H9 (cell line): ENCODE measurements at regions not wholly inside any gene's neighbourhood (a gene's known extent, or its start where the extent isn't known, plus 50 kb on each side); places are given as distances from the start of the nearest gene placed in this dataset.

Source experiments
- DNase-seq: peaks from one replicate; pipeline ENCODE4 v3.0.0-alpha.2; 2017
- H2AFZ ChIP-seq: one replicate; pipeline ENCODE4 v1.6.1; 2013; ENCODE audit warnings: mild to moderate bottlenecking, low read length, control low read depth, moderate library complexity
- H2AK5ac ChIP-seq: 2 replicates; pipeline ENCODE4 v1.6.1; 2013; ENCODE audit warnings: low read length, control low read depth, mixed read lengths; ENCODE audit not compliant: insufficient read length
- H2BK120ac ChIP-seq: one replicate; pipeline ENCODE4 v1.6.1; 2013; ENCODE audit warnings: low read depth, mild to moderate bottlenecking, low read length, control low read depth, inconsistent platforms; ENCODE audit not compliant: poor library complexity, severe bottlenecking
- H2BK12ac ChIP-seq: 2 replicates; pipeline ENCODE4 v1.6.1; 2013; ENCODE audit warnings: low read length, control low read depth, mixed read lengths, low read depth; ENCODE audit not compliant: insufficient read length
- H2BK15ac ChIP-seq: 2 replicates; pipeline ENCODE4 v1.6.1; 2013; ENCODE audit warnings: low read depth, low read length, control low read depth
- H2BK20ac ChIP-seq: one replicate; pipeline ENCODE4 v1.6.1; 2013; ENCODE audit warnings: low read depth, mild to moderate bottlenecking, low read length, control low read depth, inconsistent platforms; ENCODE audit not compliant: poor library complexity, severe bottlenecking
- H2BK5ac ChIP-seq: 2 replicates; pipeline ENCODE4 v1.6.1; 2013; ENCODE audit warnings: low read length, control low read depth, mixed read lengths; ENCODE audit not compliant: insufficient read length
- H3K14ac ChIP-seq: 2 replicates; pipeline ENCODE4 v1.6.1; 2013; ENCODE audit warnings: low read length, control low read depth; ENCODE audit not compliant: insufficient read depth
- H3K18ac ChIP-seq: 2 replicates; pipeline ENCODE4 v1.6.1; 2013; ENCODE audit warnings: low read depth, mild to moderate bottlenecking, mixed read lengths, low read length, control low read depth; ENCODE audit not compliant: insufficient read length
- H3K23ac ChIP-seq: 2 replicates; pipeline ENCODE4 v1.6.1; 2013; ENCODE audit warnings: low read length, control low read depth, mixed read lengths, low read depth; ENCODE audit not compliant: insufficient read length
- H3K23me2 ChIP-seq: 2 replicates; pipeline ENCODE4 v1.6.1; 2013; ENCODE audit warnings: low read depth, mild to moderate bottlenecking, mixed read lengths, low read length, control low read depth; ENCODE audit not compliant: insufficient read length, poor library complexity, severe bottlenecking
- H3K27ac ChIP-seq: 2 replicates; pipeline ENCODE4 v1.5.1; 2013; ENCODE audit warnings: low read length, control low read depth, mixed read lengths, low read depth; ENCODE audit not compliant: insufficient read length
- H3K27me3 ChIP-seq: 2 replicates; pipeline ENCODE4 v1.6.1; 2013; ENCODE audit warnings: low read length, control low read depth, inconsistent platforms; ENCODE audit not compliant: insufficient read depth
- H3K4ac ChIP-seq: 2 replicates; pipeline ENCODE4 v1.6.1; 2013; ENCODE audit warnings: low read depth, mild to moderate bottlenecking, control low read depth, inconsistent platforms, low read length, moderate library complexity
- H3K4me1 ChIP-seq: 2 replicates; pipeline ENCODE4 v1.6.1; 2013; ENCODE audit warnings: low read length, control low read depth, inconsistent platforms; ENCODE audit not compliant: insufficient read depth
- H3K4me2 ChIP-seq: 2 replicates; pipeline ENCODE4 v1.6.1; 2013; ENCODE audit warnings: low read length, control low read depth, mixed read lengths; ENCODE audit not compliant: insufficient read length, insufficient read depth
- H3K56ac ChIP-seq: 2 replicates; pipeline ENCODE4 v1.6.1; 2013; ENCODE audit warnings: low read depth, mild to moderate bottlenecking, mixed read lengths, low read length, control low read depth; ENCODE audit not compliant: insufficient read length
- H3K79me1 ChIP-seq: 2 replicates; pipeline ENCODE4 v1.6.1; 2013; ENCODE audit warnings: low read depth, mild to moderate bottlenecking, moderate library complexity, low read length, control low read depth, inconsistent platforms; ENCODE audit not compliant: insufficient read depth, poor library complexity, severe bottlenecking
- H3K79me2 ChIP-seq: 2 replicates; pipeline ENCODE4 v1.6.1; 2013; ENCODE audit warnings: low read length, control low read depth, inconsistent platforms; ENCODE audit not compliant: insufficient read depth
- H3K9ac ChIP-seq: 2 replicates; pipeline ENCODE4 v1.6.1; 2013; ENCODE audit warnings: low read length, control low read depth, mixed read lengths; ENCODE audit not compliant: insufficient read length; ENCODE audit errors: extremely low read depth
- H3K9me3 ChIP-seq: one replicate; pipeline ENCODE4 v1.6.1; 2013; ENCODE audit warnings: low read depth, low read length, inconsistent platforms; ENCODE audit not compliant: control insufficient read depth
- H3T11ph ChIP-seq: one replicate; pipeline ENCODE4 v1.6.1; 2013; ENCODE audit warnings: mild to moderate bottlenecking, low read length, control low read depth, inconsistent platforms
- H4K20me1 ChIP-seq: one replicate; pipeline ENCODE4 v1.6.1; 2013; ENCODE audit not compliant: control insufficient read depth, insufficient read length, insufficient read depth
- H4K5ac ChIP-seq: 2 replicates; pipeline ENCODE4 v1.6.1; 2013; ENCODE audit warnings: low read depth, mild to moderate bottlenecking, mixed read lengths, low read length, control low read depth; ENCODE audit not compliant: insufficient read length
- H4K8ac ChIP-seq: replicated peaks from 2 replicates; pipeline ENCODE4 v1.6.1; 2013; ENCODE audit warnings: low read length, control low read depth, mixed read lengths, low read depth; ENCODE audit not compliant: insufficient read length
- H4K91ac ChIP-seq: 2 replicates; pipeline ENCODE4 v1.6.1; 2013; ENCODE audit warnings: low read depth, mild to moderate bottlenecking, moderate library complexity, mixed read lengths, low read length, control low read depth; ENCODE audit not compliant: insufficient read length
- H3K27ac Mint-ChIP-seq, 3 experiments: 2 replicates in 2 of 3; 3 replicates in 1 of 3; pipeline ENCODE4 v1.8.0; 2020 to 2021; ENCODE audit warnings: mixed read lengths in 3 of 3, mild to moderate bottlenecking in 1 of 3, moderate library complexity in 1 of 3
- H3K27me3 Mint-ChIP-seq: 2 replicates; pipeline ENCODE4 v1.8.0; 2021; ENCODE audit warnings: low read depth, mild to moderate bottlenecking, moderate library complexity, mixed read lengths
- H3K36me3 Mint-ChIP-seq, 3 experiments: 2 replicates in 2 of 3; 3 replicates in 1 of 3; pipeline ENCODE4 v1.8.0; 2020 to 2021; ENCODE audit warnings: low read depth in 3 of 3, mixed read lengths in 3 of 3; ENCODE audit not compliant: insufficient read depth in 1 of 3
- H3K4me1 Mint-ChIP-seq, 2 experiments: 2 replicates each; pipeline ENCODE4 v1.8.0; 2020; ENCODE audit warnings: mixed read lengths in 2 of 2
- H3K4me3 Mint-ChIP-seq, 2 experiments: 2 replicates in 1 of 2; 3 replicates in 1 of 2; pipeline ENCODE4 v1.8.0; 2020 to 2021; ENCODE audit warnings: mild to moderate bottlenecking in 2 of 2, mixed read lengths in 2 of 2, moderate library complexity in 1 of 2
- H3K9me3 Mint-ChIP-seq, 2 experiments: 2 replicates in 1 of 2; 3 replicates in 1 of 2; pipeline ENCODE4 v1.8.0; 2020; ENCODE audit warnings: mild to moderate bottlenecking in 2 of 2, mixed read lengths in 2 of 2, moderate library complexity in 1 of 2
- CTCF ChIP-seq: fragments of 200-600 bp; sonication (generic); conservative IDR thresholded peaks from 3 replicates; pipeline ENCODE4 v1.8.0; 2021; ENCODE audit warnings: antibody characterized with exemption, mild to moderate bottlenecking
- WGBS: extraction: QIAGEN DNeasy Blood & Tissue Kit; methylation state at CpG from one replicate; pipeline ENCODE4 v1.1.7; 2013; ENCODE audit warnings: missing lambda C conversion rate, low lambda C conversion rate, mixed read lengths; ENCODE audit not compliant: insufficient read length; ENCODE audit errors: extremely low coverage; 5-methylcytosine and 5-hydroxymethylcytosine counted together

DNA sequence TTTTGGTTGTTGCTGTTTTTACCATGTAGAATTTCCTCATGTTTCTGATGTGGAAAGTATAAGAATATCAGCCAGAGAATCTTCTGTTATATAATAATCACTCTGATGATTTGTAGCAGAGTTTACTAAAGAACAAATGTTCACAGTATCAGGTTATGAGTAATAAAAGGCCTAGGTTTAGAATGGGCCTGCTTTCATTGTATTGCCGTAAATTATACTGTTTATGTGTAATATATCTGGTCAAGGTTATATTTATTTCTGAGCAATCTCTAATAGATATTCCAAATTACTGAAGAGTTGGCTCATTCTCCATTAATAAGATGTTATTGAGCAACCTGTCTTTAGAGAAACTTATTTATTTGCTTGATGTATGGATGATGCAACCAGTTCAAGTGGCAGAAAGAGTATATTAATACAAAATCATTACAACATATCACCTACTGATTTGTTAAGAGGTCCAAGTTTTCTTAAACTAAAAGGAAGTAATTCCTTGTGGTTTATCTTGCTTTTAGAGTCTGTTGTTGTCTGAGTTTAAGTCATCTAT is 649.4 kb upstream of the CXADR start:
- no peaks in the 10 kb centered on the region for H3K23me2 ChIP-seq
- Mint-ChIP-seq H3K9me3 (no peaks in the 10 kb centered on the region), H3K27ac (no peak overlapping the region), H3K4me1 (peaks cover 9% of the 10 kb centered on the region in 2 experiments), H3K27me3 (no peaks in the 10 kb centered on the region), H3K36me3 (0 out of 7 replicates have a peak, but pooled peaks cover 0 to 4% (median 0%) of the 10 kb centered on the region in 3 experiments), H3K4me3 (no peak overlapping the region)
- no peak overlapping the region for H3K4ac ChIP-seq
- H3K4me1 ChIP-seq = no peaks in the 10 kb centered on the region
- H3K14ac ChIP-seq = no peak overlapping the region
- H3K79me1 ChIP-seq = no peaks in the 10 kb centered on the region
- H3K4me2 ChIP-seq = no peak overlapping the region
- no peak overlapping the region for H2AK5ac ChIP-seq
- no peak overlapping the region for H3K23ac ChIP-seq
- no peak overlapping the region for H2AFZ ChIP-seq
- no peaks in the 10 kb centered on the region for H3K27me3 ChIP-seq
- no peaks in the 10 kb centered on the region for H3K9me3 ChIP-seq
- H2BK120ac ChIP-seq = no peak overlapping the region
- H2BK5ac ChIP-seq = no peak overlapping the region
- H3K9ac ChIP-seq = no peak overlapping the region
- TF ChIP-seq CTCF = no peak
- no peak overlapping the region for H2BK12ac ChIP-seq
- no peak overlapping the region for H4K5ac ChIP-seq
- H3K56ac ChIP-seq = no peak overlapping the region
- WGBS = no CpG with 5 or more reads among the region's 1 CpG
- no peak overlapping the region for H4K8ac ChIP-seq
- no peak overlapping the region for H2BK20ac ChIP-seq
- DNase-seq = no peak
- H3K27ac ChIP-seq = no peak overlapping the region
- H4K91ac ChIP-seq = no peak overlapping the region
- no peaks in the 10 kb centered on the region for H4K20me1 ChIP-seq
- no peak overlapping the region for H3T11ph ChIP-seq
- no peak overlapping the region for H2BK15ac ChIP-seq
- no peak overlapping the region for H3K18ac ChIP-seq
- H3K79me2 ChIP-seq = no peaks in the 10 kb centered on the region
